ENCODE measurements at regions not wholly inside any gene's neighbourhood (a gene's known extent, or its start where the extent isn't known, plus 50 kb on each side); places are given as distances from the start of the nearest gene placed in this dataset.

DNA sequence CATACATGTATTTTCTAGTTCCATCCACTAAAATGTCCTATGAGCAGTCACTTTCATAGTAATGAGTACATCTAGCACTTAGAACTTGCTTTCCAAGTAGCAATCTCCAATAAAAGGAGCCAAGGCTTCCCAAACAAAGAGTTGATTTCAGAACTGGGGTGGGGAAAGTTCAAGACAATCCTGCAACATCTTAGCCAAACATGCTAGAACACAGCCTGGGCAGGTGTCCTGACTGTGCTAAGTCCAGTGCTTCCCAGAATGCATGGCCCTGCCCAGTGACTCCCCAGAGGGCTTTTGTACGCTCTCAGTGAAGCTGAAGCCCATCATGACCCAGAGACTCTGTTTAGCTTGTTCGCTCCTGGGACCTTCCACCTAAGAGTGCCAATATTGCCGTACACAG is 106.7 kb upstream of the UBAC2 start:
- TF ChIP-seq POLR2A (IDR thresholded peaks at IDR 0.05), result no peak
- TF ChIP-seq, protein P1, sequence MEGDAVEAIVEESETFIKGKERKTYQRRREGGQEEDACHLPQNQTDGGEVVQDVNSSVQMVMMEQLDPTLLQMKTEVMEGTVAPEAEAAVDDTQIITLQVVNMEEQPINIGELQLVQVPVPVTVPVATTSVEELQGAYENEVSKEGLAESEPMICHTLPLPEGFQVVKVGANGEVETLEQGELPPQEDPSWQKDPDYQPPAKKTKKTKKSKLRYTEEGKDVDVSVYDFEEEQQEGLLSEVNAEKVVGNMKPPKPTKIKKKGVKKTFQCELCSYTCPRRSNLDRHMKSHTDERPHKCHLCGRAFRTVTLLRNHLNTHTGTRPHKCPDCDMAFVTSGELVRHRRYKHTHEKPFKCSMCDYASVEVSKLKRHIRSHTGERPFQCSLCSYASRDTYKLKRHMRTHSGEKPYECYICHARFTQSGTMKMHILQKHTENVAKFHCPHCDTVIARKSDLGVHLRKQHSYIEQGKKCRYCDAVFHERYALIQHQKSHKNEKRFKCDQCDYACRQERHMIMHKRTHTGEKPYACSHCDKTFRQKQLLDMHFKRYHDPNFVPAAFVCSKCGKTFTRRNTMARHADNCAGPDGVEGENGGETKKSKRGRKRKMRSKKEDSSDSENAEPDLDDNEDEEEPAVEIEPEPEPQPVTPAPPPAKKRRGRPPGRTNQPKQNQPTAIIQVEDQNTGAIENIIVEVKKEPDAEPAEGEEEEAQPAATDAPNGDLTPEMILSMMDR (IDR thresholded peaks at IDR 0.05), result no peak

Measured in adrenal gland (tissue), 5 donors.